Activated CD4-positive, alpha-beta T cell treated with anti-CD3 and anti-CD28 coated beads, Interleukin-2, amount 50 U/mL, for 16 hours (primary cell): ENCODE measurements at regions not wholly inside any gene's neighbourhood (a gene's known extent, or its start where the extent isn't known, plus 50 kb on each side); places are given as distances from the start of the nearest gene placed in this dataset.

Experiments used
- DNase-seq: peaks from one replicate; pipeline ENCODE4 v3.0.0-alpha.2; 2020

GRCh38 chr1:99587008-99587407, 58.9 kb upstream of the PALMD start:
- DNase-seq: no peak

DNA sequence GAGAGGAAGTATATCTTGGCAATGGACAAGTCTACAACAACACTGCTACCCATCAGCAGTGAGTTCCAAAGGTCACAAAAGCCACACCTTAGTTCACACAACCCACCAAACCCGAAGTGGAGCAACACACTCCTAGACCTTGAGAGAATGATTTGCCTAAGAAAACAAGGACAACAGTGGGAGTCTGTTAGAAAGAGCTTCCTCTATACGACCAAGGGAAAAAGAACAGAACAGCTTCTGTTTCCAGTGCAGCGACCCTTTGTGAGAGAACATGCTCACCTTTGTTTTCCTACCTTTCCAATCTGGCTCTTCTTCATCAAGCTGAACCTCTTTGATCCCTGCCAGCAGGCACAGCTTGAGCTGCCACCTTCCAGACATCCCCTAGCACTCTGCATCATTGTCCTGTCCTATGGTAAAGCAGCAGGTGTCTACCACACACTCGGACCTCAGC, 56.7 kb upstream of the PALMD start:
- no peak for DNase-seq

DNA sequence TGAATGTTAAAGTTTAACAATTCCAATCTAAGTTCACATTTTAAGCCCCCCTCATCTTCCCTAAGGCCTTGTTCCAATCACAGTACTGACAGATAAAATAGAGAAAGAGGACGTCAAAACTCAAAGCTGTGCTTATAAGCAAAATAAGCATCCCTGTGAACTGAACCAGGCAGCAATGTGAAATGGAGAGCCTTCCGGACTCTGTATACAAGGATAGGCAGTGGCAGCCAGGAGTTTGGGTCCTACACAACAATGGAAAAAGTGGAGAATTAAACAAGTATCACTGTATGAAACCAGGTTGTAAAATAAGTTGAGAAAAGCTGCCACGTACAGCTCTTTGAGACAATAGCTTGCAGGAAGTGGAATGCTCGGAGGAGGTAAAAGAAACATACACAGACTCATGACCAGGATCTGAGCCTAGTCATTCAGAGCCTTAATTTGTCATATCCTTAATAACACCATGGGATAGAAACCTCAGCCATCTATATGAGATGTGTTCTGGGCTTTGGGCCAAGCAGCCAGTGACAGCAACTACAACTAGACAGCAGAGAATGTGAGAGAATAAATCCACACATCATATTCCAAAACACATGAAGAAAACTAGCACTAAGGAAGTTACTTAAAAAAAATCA, 55.2 kb upstream of the PALMD start:
- DNase-seq: no peak

- DNase-seq: no peak
These were observed 54.0 kb upstream of the PALMD start for GRCh38 chr1:99591886-99592285.

- DNase-seq: no peak
These were observed 51.7 kb upstream of the PALMD start for GRCh38 chr1:99594205-99594604.

DNA sequence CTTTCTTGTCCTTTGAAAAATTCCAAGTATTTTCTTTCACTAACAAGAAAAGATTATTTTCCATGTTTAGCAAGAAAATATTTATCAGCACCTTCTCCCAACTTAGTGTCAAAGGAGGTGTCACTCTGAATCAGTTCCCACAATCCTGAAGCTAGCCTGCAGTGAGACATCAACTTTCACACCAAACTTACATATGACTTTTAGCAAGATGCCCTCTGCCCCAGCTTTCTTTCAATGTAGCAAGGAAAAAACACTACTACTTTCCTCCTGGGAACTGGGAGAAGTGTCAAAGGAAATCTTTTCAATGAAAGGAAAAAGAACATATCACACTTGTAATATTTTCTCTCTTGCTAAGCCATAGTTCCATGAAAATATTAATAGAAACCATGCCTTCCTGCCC, 50.9 kb upstream of the PALMD start:
- DNase-seq: no peak

DNA sequence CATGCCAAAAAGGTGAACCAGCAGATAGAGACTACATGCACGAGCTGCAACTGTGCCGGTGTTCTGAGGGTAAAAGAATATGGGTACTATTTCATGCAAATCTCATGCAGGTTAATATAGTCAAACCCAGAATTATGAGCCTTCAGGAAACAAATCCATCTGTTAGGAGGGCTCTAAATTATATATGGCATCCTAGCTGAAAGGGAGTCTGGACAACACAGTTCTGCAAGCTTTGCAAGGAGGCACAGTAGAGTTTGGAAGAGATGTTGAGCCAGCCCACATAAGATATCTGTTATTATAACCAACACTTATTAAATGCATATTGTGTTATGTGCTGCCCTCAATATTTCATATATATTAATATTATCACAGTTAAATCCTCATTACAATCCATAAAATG, 50.5 kb upstream of the PALMD start:
- DNase-seq: no peak
